GM21526 (cell line): ENCODE measurements at regions not wholly inside any gene's neighbourhood (a gene's known extent, or its start where the extent isn't known, plus 50 kb on each side); places are given as distances from the start of the nearest gene placed in this dataset.
A peak's percentile ranks its signal among the peaks of the same experiment; 100 is the strongest.
"Not testable (repeated sequence)": the region's sequence is repeated elsewhere in the genome, so short reads cannot be mapped to it uniquely, and the experiment has no call there.

Source experiments
- ATAC-seq: cut with Tn5 transposase; IDR thresholded peaks from one replicate; pipeline ENCODE4 v1.9.1; 2021; ENCODE audit warnings: moderate library complexity; ENCODE audit not compliant: unreplicated experiment, low FRiP score

- no peak for ATAC-seq
Measured at GRCh38 chr3:34102288-34102687, 303.9 kb downstream of the PDCD6IP start.

DNA sequence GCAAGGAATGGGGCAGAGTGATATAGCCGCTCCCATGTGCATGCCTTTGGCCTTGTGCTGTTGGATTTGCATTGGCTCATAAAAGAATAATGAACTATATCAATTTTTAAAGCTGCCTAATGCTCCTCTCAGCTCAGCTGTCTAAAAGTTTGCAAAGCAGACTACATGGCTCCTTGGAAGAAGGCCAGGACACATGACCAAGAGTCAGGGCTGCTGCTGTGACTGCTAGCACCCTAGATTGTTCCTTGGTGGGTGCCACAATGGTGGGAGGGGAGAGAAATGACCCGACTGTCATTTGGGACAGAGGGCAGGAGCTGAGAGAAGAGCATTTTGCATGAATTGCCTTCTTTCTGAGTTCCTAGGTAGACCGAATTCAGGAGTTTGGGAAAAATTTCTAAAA lies 307.9 kb downstream of the PDCD6IP start:
- no peak for ATAC-seq

DNA sequence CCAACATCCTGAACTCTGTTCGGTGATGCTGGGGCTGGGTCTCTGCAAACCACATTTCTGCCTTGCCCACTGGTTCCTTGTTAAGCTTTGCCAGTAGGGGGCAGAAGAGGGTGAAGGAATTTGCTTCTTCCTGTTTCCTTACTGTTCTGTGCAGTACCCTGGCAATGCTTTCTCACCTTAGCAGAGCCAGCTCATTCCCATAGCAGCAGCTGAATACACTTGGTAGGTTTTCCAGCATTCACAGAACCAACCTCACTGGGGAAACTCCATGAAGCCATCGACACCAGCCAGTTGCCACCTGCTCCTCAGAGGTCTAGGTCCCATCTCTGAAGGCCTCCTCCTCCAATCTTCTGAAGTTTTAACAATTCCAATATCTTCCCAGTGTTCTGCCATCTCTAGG lies 308.4 kb downstream of the PDCD6IP start:
- ATAC-seq: peak; percentile 46

DNA sequence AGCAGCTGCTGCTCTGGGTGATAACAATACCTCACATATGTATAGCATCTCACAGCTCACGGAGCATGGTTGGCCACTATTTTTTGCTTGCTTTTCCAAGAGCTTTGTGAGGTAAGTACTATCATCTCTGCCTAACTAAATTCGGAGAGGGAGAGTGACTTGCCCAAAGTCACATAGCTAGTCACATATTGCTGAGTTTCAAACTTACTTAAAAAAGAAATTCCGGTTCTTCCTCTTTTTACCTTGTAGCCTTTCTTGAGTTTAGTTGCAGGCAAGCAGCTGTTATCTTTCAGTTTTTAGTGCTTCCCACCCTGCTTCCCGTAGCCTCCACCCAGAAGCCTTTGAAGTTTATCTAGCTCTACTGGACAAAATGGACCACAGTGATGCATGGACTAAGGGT lies 309.2 kb downstream of the PDCD6IP start:
- peak; percentile 54 for ATAC-seq

- ATAC-seq: no peak
Measured at GRCh38 chr3:34109021-34109420, 310.6 kb downstream of the PDCD6IP start.

DNA sequence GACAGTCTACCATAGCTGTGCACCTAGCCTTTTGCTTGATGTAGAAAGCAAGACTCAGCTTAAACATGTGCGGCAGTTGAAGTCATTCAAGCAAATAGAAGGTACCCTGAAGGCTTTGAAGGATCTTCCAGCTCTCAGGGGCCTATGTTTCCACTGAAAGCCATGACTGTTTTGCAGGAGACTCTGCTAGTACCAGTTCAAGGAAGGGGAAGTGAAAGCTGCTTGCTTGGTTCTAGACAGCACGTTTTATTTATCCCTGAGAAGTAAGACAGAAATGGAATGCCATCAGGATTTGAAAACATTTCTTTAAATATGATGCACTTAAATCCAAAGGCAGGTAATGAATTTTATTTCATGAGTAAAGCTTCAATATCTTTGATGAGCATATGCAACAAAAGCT lies 311.4 kb downstream of the PDCD6IP start:
- ATAC-seq: peak; percentile 47

- no peak for ATAC-seq
Measured at GRCh38 chr3:34111361-34111760, 312.9 kb downstream of the PDCD6IP start.

DNA sequence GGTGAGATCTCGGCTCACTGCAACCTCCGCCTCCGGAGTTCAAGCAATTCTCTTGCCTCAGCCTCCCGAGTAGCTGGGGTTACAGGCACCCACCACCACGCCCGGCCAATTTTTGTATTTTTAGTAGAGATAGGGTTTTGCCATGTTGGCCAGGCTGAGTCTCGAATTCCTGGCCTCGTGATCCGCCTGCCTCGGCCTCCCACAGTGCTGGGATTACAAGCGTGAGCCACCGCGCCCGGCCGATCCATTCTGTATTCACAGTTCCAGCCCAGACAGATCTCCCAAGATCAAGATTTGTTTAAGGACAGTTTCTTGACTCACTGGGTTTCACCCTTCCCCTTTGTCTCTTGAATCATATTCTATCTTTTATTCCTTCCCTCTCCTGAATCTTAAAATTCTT lies 313.8 kb downstream of the PDCD6IP start:
- not testable (repeated sequence) for ATAC-seq

- ATAC-seq: no peak
Measured at GRCh38 chr3:34131091-34131490, 332.7 kb downstream of the PDCD6IP start.

DNA sequence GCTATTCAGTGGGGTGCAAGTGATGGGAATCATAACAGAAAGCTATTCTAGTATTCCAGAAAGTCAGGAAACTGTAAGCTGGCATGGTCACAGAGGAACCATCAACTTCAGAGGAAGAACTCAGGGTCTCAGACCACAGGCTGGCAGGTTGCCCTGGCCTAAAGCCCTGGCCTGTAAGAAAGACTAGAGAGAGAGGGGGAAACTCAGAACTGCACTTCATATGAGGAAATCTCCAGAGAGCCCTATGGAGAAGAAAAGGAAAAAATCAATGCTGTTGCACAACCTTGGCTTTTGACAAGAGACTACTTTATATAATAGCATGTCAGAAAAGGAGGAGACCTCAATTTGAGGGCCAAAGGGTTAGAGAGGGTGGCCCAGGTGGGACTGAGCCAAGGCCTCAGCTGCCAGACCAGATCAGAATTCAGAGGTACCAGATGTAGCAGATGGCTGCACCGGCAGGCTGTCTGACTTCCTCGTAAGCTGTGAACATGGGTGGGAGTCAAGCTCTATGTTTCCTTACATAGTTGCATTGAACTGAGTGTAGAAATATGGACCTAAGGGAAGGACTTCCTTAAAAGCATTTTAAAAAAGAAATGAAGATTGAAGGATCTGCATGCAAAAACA lies 333.8 kb downstream of the PDCD6IP start:
- ATAC-seq: no peak

- ATAC-seq: no peak
Measured at GRCh38 chr3:34139566-34139965, 341.1 kb downstream of the PDCD6IP start.

DNA sequence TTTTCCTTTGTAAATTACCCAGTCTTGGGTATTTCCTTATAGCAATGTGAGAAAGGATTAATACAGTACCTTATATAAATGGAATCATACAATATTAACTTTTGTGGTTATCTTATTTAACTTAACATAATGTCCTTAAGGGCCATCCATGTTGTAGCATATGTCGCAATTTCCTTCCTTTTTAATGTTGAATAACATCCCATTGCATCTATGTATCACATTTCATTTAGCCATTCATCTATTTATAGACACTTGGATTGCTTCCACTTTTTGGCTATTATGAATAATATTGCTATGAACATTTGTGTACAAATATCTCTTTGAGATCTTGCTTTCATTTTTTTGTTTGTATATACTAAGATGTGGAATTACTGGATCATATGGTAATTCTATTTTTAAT lies 342.2 kb downstream of the PDCD6IP start:
- ATAC-seq: no peak

DNA sequence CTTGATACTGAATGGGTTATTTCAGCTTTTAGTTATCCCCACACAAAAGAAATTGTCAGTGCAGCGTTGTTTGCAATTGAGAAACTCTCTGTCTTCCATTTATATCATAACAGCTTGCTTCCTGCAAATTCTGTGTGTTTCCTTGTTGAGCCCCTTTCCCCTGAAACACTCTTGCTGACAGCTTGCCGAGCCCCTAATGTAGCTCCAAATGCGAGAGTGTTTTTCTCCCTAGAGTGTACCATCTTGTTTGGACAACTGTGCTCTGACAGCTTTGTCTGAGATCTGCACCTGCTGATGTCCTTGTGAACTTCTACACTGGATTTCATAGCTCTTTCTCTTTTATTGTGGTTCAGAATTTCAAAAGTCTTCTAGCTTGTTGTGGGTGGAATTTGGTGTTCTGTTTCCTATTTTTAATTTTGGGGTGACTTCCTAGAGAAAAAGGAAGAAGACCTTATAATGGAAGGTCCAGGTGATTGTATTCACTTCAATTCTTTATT lies 343.5 kb downstream of the PDCD6IP start:
- ATAC-seq: no peak

DNA sequence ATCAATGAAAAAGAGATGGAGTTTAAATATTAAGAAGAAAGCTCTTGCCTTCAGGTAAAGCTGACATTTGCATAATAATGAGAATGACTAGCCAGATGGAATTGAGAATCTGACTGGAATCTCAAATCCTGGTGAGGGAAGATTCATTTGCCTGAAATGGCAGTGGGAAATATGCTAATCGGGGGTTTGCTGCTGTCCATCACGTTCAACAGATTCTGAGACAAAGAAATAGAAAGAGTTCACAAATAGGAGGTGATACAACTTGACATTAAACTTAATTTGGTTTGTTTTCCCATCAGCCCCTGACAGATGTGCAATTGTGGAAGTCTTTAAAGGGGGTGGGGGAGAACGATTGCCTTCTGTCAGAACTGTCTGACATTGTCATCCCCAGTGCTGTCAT lies 347.4 kb downstream of the PDCD6IP start:
- ATAC-seq: no peak

- ATAC-seq: no peak
Measured at GRCh38 chr3:34146596-34146995, 348.2 kb downstream of the PDCD6IP start.

DNA sequence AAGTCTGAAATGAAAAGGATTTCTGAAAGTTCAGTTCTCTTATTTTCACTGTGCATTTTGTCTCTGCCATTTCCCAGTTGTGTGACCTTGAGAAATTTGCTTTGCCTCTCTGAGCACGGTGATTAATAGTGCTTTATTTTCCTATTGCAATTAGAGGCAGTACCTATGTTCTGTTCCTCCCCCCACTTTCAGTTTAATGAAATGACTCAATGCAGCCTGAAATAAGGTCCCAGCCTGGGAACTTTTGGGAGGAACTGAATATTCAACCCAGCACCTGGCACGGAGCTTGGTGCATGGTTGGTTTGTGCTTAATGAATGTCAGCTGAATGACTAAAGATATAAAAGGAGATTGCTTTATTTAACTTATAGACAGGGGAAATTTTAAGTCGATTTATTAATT lies 352.6 kb downstream of the PDCD6IP start:
- ATAC-seq: no peak

GRCh38 chr3:34152656-34153055 lies 354.2 kb downstream of the PDCD6IP start:
- ATAC-seq: no peak

- ATAC-seq: no peak
Measured at GRCh38 chr3:34155108-34155507, 356.7 kb downstream of the PDCD6IP start.

DNA sequence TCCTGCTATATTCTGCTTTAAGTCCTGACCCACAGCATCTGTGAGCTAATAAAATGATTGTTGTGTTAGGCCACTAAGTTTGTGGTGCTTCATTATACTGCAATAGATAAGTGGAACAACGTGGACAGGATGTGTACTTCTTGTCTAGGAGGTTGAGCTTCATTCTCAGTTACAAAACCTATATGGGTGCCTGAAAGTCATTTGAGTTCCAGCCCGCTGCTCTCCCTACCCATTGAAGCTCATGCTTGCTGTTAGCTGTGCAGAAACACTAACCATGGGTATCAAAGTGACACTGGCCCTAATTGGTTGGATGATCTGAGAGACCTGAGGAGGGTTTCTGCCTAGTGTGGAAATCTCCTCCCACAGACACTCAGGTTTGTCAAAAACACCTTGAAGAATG lies 357.2 kb downstream of the PDCD6IP start:
- no peak for ATAC-seq

DNA sequence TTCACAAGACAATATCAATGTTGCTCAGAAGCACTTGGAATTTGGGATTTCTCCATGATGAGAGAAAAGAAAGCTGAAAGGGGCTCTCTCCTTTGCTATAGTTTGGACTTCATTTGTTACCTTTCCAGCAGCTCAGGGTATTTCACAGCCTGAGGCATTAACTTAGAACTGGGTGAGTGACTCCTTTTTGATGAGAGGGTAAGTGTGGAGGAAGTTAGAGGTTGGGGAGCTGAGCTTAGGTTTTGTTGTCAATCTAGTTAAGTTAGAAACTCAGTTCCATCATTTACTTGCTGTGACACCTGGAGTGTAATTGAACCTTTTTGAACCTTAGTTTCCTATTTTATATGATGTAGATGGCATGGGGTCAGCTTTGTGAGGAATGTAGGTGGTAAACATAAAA lies 359.1 kb downstream of the PDCD6IP start:
- ATAC-seq: no peak

DNA sequence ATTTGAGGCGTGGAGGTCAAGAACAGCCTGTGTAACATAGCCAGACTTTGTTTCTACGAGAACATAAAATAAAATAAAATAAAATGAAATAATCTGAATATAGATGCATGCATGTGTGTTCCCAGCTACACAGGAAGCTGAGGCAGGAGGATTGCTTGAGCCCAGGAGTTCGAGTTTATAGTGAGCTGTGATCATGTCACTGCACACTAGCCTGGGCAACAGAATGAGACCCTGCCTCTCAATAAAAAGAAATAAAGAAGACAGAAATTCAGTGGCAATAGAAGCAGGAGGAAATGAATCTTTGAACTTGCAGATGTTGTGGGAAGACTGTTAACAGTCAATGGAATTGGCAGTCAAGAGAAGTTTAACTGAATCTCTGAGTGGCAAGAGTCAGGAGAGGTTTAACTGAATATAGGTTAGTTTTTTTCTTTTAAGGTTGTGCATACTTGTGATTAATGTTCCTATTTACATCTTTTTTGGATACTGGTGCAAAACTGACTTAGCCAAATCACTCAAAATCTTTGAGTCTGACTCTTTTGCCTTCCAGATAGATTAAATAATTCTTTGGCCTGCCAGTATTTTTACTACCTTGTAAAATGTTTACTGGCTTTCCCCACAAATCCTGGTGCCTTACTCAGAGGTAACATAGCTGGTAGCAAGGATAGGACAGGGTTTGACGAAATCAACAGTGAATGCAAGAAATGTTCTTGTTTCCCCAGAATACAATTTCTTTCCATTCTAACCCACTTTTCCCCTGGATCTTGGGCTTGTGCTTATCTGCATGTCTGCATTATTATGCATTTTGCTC lies 361.4 kb downstream of the PDCD6IP start:
- no peak for ATAC-seq

GRCh38 chr3:34169636-34170035 lies 371.2 kb downstream of the PDCD6IP start:
- not testable (repeated sequence) for ATAC-seq
